HG03103 (cell line): ENCODE measurements at regions not wholly inside any gene's neighbourhood (a gene's known extent, or its start where the extent isn't known, plus 50 kb on each side); places are given as distances from the start of the nearest gene placed in this dataset.

Experiments used
- ATAC-seq: cut with Tn5 transposase; IDR thresholded peaks from one replicate; pipeline ENCODE4 v1.9.1; 2021; ENCODE audit warnings: low read depth; ENCODE audit not compliant: unreplicated experiment

GRCh38 chr5:56522169-56522568, 289.0 kb upstream of the ANKRD55 start:
- no peak for ATAC-seq

DNA sequence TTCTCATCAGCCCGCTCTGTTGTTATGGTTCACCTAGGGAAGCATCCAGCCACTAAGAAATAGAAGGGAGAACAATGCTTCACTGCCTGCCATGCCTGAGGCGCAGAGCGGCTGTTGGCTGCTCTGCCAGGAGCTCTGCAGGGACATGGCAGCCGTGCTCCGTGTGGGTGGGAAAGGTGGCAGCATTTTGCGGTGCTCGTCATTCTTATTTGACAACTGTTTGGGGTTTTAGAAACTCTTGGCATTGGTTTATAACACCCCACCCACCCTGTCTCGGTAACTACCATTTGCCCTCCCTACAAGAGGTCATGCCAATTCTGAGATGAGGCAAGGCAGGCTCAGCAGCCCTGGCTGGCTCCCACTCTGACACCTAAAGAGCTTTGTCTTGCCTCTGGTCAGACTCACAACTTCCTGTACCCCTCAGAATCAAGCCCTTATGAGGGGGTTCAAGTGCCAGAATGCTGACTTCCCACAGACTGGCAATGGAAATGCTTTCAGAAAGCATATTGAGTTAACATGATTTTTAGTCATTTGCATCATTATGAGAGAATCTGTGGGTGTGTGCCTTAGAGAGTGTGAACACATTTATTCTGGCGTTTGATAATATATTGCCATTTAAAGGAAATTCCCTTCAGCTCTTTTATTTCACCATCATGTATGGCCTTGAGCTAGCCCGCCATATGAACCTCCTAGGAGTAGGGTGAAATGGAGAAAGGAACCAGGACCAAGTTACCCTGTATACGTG, 288.0 kb upstream of the ANKRD55 start:
- ATAC-seq: no peak

DNA sequence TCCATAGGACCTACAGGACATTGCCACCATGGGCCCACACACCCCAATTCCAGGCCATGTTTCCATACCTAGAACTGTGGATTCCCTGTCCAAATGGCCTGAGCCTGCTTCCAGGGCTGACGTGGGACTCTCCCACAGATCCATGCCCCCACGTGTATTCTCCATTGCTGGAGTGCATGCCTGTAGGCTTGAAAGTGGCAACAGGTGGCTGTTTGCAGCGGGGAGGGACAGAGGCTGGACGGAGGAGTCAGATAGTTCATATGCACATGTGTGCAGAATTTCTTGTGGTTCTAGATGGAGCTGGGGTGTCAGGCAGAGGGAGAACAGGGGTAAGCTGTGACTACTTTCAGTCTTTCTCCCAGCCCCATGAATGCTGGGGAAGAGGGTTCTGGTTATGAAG, 285.7 kb upstream of the ANKRD55 start:
- ATAC-seq: no peak

- ATAC-seq: no peak
Measured at GRCh38 chr5:56517011-56517416, 283.9 kb upstream of the ANKRD55 start.

DNA sequence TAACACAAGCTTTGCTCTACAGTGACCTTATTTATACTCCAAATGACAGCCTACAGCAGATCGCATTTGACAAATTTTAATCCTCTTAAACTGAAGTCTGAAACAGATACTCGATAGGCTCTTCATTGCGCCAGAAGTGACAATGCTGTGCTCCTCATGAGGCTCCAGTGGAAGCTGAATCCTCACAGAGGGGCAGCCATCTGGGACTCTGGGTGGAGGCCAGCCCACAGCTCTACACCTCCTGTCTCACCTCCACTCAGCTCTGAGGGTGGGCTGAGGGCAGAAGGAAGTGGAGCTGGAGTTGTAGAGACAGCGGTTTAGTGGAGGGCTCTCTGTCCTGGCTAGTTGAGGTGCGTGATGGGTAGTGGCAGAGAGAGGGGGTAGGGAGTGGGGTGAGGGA, 283.3 kb upstream of the ANKRD55 start:
- no peak for ATAC-seq

DNA sequence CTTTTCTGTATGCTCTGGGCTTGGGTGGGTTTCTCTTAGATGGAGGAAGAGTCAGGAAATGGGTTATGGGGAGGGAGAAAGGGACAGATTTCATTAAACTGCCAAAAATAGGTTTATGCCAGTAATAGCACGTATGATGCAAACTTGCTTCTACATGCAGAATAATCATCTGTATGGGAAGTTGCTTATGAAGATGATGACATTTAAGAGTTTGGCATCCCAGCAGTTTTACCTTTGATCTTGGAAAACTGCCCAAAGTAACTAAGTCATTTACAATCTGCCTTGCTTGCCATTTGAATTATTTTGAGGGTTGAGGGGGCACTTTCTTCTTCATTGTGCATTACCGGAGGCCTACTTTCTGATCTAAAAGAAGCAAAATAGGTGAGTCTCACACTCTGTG, 282.9 kb upstream of the ANKRD55 start:
- no peak for ATAC-seq

- no peak for ATAC-seq
Measured at GRCh38 chr5:56515011-56515410, 281.9 kb upstream of the ANKRD55 start.

GRCh38 chr5:56514245-56514644, 281.1 kb upstream of the ANKRD55 start:
- no peak for ATAC-seq

DNA sequence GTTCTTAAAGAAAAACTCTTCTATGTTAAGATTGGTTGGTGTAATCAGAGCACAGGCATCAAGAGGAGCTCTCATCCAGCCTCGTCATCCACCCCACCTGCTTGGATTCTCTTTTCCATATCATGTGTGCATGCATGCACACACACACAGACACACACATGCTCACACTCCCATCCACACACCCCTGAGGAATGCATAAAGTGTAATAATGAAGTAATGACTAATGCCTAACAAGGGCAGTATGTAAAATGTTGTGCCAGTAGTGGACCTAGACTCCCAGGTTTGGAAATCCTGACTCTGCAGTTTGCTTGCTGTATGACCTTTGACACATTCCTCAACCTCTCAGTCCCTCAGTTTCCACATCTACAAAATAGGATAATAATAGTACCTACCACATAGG, 280.0 kb upstream of the ANKRD55 start:
- no peak for ATAC-seq

- no peak for ATAC-seq
Measured at GRCh38 chr5:56512313-56512996, 279.3 kb upstream of the ANKRD55 start.

- ATAC-seq: no peak
Measured at GRCh38 chr5:56511326-56511841, 278.3 kb upstream of the ANKRD55 start.

DNA sequence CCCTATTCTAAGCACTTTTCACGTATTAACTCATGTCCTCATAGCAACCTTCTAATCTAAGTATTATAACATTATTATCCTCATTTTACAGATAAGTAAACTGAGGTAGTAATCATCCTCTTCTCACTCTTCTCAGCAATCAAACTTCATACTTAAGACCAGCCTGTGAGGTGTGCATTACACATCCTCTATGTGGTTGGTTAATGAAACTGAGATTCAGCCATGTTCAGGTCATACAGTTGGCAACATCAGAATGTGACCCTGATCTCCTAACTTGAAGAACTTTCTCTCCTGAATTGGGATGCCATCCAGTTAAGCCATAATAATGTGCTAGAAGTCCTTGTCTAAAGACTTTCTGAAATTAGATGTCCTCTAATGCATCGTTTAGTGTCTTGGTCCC, 275.1 kb upstream of the ANKRD55 start:
- no peak for ATAC-seq

GRCh38 chr5:56507351-56507930, 274.3 kb upstream of the ANKRD55 start:
- no peak for ATAC-seq

GRCh38 chr5:56506211-56506965, 273.3 kb upstream of the ANKRD55 start:
- ATAC-seq: no peak

- no peak for ATAC-seq
Measured at GRCh38 chr5:56503929-56504328, 270.8 kb upstream of the ANKRD55 start.

GRCh38 chr5:56501781-56502557, 268.8 kb upstream of the ANKRD55 start:
- ATAC-seq: no peak

DNA sequence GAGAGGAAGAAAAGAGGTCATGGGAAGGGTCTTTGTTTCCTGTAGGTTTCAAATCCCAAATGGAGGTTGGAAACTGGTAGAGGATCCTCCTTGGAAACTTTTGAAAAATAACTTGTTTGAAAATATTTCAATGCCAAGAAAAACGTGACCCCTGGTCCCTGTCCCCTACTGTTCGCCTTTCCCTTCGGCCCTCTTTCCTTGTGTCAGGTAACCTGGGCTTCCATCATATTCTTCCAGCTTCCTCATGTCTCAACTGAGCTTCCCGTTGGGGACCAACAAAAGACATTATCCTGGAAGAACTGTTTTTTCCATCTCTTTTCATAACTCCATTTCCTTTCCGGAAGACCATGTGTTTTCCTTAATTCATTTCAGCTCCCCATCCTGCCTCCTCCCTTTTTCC, 266.8 kb upstream of the ANKRD55 start:
- ATAC-seq: no peak

- ATAC-seq: no peak
Measured at GRCh38 chr5:56499491-56499890, 266.4 kb upstream of the ANKRD55 start.

GRCh38 chr5:56498759-56499395, 265.7 kb upstream of the ANKRD55 start:
- ATAC-seq: no peak

GRCh38 chr5:56496581-56497063, 263.5 kb upstream of the ANKRD55 start:
- ATAC-seq: no peak
